PFSK-1 (cell line): ENCODE measurements at regions not wholly inside any gene's neighbourhood (a gene's known extent, or its start where the extent isn't known, plus 50 kb on each side); places are given as distances from the start of the nearest gene placed in this dataset.

Experiments
- POLR2AphosphoS5 ChIP-seq: IDR thresholded peaks from 2 replicates; pipeline ENCODE4 v1.6.1; 2012; ENCODE audit warnings: low read depth, mild to moderate bottlenecking, control low read depth, low read length, moderate library complexity
- TF ChIP-seq, protein P1 (sequence below), 2 experiments: IDR thresholded peaks; 2 replicates each; pipeline versions ENCODE4 v1.6.1 to v1.8.0; 2011 to 2012; ENCODE audit warnings: low read depth in 2 of 2, low read length in 2 of 2, control low read depth in 1 of 2, inconsistent platforms in 1 of 2, mild to moderate bottlenecking in 1 of 2, moderate library complexity in 1 of 2; ENCODE audit not compliant: insufficient read depth in 1 of 2

DNA sequence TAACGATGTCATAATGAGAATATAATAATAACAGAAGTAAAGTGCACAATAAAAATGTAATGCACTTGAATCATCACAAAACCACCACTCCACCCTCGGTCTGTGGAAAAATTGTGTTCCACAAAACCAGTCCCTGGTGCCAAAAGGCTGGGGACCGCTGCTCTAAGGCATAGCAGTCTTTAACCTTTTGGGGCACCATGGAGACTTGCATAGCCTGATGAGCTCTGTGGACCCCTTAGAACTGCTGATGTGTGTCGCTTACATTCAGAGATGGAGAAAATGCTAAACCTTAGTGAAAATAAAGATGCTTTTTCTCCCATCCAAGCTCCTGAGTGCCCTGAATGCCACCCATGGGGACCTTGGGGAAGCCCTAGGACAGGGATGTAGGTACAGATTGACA is 87.6 kb upstream of the SEPTIN5 start:
- TF ChIP-seq, protein P1, sequence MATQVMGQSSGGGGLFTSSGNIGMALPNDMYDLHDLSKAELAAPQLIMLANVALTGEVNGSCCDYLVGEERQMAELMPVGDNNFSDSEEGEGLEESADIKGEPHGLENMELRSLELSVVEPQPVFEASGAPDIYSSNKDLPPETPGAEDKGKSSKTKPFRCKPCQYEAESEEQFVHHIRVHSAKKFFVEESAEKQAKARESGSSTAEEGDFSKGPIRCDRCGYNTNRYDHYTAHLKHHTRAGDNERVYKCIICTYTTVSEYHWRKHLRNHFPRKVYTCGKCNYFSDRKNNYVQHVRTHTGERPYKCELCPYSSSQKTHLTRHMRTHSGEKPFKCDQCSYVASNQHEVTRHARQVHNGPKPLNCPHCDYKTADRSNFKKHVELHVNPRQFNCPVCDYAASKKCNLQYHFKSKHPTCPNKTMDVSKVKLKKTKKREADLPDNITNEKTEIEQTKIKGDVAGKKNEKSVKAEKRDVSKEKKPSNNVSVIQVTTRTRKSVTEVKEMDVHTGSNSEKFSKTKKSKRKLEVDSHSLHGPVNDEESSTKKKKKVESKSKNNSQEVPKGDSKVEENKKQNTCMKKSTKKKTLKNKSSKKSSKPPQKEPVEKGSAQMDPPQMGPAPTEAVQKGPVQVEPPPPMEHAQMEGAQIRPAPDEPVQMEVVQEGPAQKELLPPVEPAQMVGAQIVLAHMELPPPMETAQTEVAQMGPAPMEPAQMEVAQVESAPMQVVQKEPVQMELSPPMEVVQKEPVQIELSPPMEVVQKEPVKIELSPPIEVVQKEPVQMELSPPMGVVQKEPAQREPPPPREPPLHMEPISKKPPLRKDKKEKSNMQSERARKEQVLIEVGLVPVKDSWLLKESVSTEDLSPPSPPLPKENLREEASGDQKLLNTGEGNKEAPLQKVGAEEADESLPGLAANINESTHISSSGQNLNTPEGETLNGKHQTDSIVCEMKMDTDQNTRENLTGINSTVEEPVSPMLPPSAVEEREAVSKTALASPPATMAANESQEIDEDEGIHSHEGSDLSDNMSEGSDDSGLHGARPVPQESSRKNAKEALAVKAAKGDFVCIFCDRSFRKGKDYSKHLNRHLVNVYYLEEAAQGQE (IDR thresholded peaks at IDR 0.05; ENCODE audit: insufficient read depth in 1 of 2, low read depth in 2 of 2, low read length in 2 of 2): no peak
- no peak for TF ChIP-seq POLR2AphosphoS5
